Retinal pigment epithelial cell (primary cell): ENCODE measurements at regions not wholly inside any gene's neighbourhood (a gene's known extent, or its start where the extent isn't known, plus 50 kb on each side); places are given as distances from the start of the nearest gene placed in this dataset.

ENCODE experiments used
- DNase-seq: peaks from one replicate; pipeline ENCODE4 v3.0.0-alpha.2; 2010; ENCODE audit warnings: low read depth
- H3K4me3 ChIP-seq: 2 replicates; pipeline ENCODE4 v1.5.1; 2011; ENCODE audit warnings: mild to moderate bottlenecking, low read length, control low read depth, moderate library complexity
- TF ChIP-seq, protein P1 (sequence below): conservative IDR thresholded peaks from 2 replicates; pipeline ENCODE4 v1.5.1; 2011; ENCODE audit warnings: low read depth, low read length, control low read depth, inconsistent platforms

DNA sequence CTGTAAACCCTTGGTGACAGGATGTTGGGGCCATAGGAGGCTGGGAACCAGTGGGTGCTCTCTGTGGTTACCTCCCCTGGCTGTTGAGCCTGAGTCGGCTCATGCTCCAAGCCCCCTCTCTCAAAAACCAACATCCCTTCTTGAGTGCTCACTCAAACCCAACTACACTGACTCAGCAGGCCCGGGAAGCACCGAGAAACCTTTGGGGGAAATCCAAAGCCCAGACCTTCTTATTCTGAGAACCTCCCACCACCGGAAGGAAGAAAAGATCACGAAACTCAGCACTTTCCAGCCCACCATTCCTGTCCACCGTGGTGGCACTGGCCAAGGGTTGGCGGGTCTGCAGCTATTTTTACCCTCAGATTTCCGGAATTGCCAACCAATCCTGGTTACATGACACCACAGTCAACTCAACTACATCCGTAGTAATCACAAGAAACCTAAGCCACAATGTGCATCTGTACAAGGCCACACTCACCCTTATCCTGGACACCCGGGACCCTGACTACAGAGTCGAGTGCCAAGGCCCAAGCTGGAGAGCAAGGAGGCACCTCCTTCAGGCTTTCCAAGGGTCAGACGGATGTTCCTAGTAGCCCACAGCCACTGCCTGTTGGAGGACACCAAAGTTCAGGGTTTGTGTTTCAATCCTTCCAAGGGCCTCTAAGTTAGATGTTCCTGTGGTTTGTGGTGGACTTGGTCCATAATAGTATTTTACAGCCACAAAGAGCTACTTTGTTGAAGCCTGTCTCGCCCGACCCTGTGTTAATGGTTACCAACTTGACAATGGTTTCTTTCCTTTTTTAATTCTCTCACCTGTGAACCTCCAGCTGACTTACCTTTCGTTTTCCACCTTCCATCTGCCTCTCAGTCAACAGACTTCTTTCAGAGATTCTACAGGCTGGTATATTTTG lies 317.0 kb downstream of the CDC5L start:
- H3K4me3 ChIP-seq, result no peak overlapping the region
- DNase-seq, result no peak
- TF ChIP-seq, protein P1, sequence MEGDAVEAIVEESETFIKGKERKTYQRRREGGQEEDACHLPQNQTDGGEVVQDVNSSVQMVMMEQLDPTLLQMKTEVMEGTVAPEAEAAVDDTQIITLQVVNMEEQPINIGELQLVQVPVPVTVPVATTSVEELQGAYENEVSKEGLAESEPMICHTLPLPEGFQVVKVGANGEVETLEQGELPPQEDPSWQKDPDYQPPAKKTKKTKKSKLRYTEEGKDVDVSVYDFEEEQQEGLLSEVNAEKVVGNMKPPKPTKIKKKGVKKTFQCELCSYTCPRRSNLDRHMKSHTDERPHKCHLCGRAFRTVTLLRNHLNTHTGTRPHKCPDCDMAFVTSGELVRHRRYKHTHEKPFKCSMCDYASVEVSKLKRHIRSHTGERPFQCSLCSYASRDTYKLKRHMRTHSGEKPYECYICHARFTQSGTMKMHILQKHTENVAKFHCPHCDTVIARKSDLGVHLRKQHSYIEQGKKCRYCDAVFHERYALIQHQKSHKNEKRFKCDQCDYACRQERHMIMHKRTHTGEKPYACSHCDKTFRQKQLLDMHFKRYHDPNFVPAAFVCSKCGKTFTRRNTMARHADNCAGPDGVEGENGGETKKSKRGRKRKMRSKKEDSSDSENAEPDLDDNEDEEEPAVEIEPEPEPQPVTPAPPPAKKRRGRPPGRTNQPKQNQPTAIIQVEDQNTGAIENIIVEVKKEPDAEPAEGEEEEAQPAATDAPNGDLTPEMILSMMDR, result no peak

- H3K4me3 ChIP-seq, result no peak overlapping the region
- DNase-seq, result no peak
- TF ChIP-seq, protein P1, result no peak
Observed at GRCh38 chr6:44705596-44705995, 318.1 kb downstream of the CDC5L start.

DNA sequence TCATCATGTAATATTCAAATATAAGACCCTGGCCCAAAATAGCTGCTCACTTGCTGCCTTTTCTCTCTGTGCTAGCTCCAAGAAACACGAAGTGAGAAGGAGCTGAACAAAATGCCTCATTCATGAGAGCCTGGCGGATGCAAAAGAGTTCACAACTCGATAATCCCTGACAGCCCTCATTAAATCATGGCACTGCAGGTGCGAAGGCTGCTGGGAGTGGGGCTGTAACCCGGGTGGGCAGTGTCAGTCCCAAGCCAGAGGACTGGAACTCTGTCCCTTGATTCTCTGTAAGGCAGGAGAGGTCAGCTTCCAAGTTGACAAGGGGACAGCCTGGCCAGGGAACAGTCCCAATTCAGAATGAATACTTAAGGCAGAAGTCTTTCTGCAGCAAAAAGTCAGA lies 318.5 kb downstream of the CDC5L start:
- no peak overlapping the region for H3K4me3 ChIP-seq
- TF ChIP-seq, protein P1, result no peak
- no peak for DNase-seq

- TF ChIP-seq, protein P1, result no peak
- H3K4me3 ChIP-seq, result no peak overlapping the region
- DNase-seq, result no peak
Observed at GRCh38 chr6:44708208-44708607, 320.7 kb downstream of the CDC5L start.

DNA sequence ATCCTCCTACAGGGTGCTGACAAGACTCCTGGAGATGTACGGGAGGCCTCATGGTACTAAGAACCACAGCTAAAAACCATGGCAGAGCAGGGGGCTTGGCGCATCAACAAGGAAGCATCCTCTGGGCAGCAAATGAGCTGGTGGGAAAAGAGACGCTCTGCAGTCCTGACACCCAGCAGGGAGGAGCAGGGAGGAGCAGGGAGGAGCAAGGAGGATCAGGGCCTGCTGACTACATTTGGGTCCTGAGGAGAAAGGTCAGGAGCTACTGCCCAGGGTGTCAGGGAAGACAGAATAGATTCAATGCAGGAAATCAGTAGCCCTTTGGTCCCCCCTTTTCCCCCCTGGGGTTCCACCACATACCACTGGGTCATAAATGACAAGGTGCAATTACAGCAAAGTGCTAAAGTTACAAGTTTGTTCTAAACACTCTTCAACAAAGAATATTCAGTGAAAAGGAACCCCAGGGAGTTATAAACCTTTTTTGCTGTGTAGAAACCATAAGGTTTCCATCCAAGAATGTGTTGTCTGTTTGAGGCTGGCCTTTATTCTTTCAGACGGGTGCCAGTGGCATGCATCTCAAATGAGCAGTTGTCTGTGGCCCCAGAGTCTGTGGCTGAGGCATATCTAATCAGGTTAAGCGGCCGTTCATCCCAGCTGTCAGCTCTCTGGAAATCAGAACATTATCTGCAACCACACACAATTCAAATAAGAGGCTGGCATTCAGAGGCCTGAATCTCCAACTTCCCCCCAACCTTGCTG lies 325.0 kb downstream of the CDC5L start:
- TF ChIP-seq, protein P1, result no peak
- DNase-seq, result no peak

GRCh38 chr6:44715188-44715587 lies 327.7 kb downstream of the CDC5L start:
- TF ChIP-seq, protein P1, result no peak
- no peak overlapping the region for H3K4me3 ChIP-seq
- DNase-seq, result no peak

More for the DNA sequence above, 325.0 kb downstream of the CDC5L start:
- no peak overlapping the region for H3K4me3 ChIP-seq
